ENCODE measurements at regions not wholly inside any gene's neighbourhood (a gene's known extent, or its start where the extent isn't known, plus 50 kb on each side); places are given as distances from the start of the nearest gene placed in this dataset.

DNA sequence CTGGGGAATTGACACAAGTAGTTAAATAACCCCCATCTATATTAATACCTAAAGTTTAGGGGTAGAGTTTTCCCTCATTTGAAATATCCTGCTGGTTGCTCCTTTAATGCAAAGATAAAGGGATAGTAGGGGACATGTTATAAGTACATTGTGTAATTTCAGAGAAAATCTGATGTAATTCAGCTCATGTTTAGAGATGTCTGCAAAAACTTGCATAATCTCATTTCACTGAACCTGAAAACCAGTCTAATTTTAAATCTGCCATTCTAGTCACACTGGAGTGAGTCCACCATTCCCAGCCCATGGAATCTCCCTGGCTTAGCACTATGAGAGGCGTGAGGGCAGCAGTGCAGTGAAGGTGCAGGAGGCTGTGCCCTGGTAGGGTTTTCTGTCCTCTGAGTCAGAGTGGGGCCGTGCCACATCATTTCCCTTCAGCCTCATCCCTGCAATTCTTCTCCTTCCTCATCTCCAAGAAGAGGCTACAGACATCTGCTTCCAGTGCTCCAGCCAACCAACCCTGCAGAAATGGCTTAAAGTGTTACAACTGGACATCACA, 246.3 kb upstream of the UMPS start:
- no peak overlapping the region for H2AFZ ChIP-seq (ENCODE audit: low read length)
- H3K9ac ChIP-seq (ENCODE audit: low read length): no peak overlapping the region
- no peak overlapping the region for H3K4me3 ChIP-seq (ENCODE audit: low read depth, low read length, poor library complexity, severe bottlenecking)
- H3K4me1 ChIP-seq (ENCODE audit: insufficient read depth, low read length, severe bottlenecking): no peaks in the 10 kb centered on the region
- H3F3A ChIP-seq (ENCODE audit: insufficient read depth, low read length): no peaks in the 10 kb centered on the region
- H3K4me2 ChIP-seq (ENCODE audit: low read length): no peak overlapping the region
- H3K9me2 ChIP-seq (ENCODE audit: low read depth, low read length): no peaks in the 10 kb centered on the region
- H3K27me3 ChIP-seq (ENCODE audit: insufficient read depth, low read length): no peaks in the 10 kb centered on the region
- no peaks in the 10 kb centered on the region for H3K36me3 ChIP-seq (ENCODE audit: insufficient read depth, low read length)
- no peaks in the 10 kb centered on the region for H4K20me1 ChIP-seq (ENCODE audit: insufficient read depth, low read length)
- H3K27ac ChIP-seq (ENCODE audit: low read depth, low read length, poor library complexity, severe bottlenecking): no peak overlapping the region
- H3K9me3 ChIP-seq (ENCODE audit: low read length): no peaks in the 10 kb centered on the region
- TF ChIP-seq, protein P1, sequence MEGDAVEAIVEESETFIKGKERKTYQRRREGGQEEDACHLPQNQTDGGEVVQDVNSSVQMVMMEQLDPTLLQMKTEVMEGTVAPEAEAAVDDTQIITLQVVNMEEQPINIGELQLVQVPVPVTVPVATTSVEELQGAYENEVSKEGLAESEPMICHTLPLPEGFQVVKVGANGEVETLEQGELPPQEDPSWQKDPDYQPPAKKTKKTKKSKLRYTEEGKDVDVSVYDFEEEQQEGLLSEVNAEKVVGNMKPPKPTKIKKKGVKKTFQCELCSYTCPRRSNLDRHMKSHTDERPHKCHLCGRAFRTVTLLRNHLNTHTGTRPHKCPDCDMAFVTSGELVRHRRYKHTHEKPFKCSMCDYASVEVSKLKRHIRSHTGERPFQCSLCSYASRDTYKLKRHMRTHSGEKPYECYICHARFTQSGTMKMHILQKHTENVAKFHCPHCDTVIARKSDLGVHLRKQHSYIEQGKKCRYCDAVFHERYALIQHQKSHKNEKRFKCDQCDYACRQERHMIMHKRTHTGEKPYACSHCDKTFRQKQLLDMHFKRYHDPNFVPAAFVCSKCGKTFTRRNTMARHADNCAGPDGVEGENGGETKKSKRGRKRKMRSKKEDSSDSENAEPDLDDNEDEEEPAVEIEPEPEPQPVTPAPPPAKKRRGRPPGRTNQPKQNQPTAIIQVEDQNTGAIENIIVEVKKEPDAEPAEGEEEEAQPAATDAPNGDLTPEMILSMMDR (IDR thresholded peaks at IDR 0.05; ENCODE audit: low read length): no peak
- TF ChIP-seq EZH2 (IDR thresholded peaks at IDR 0.05; ENCODE audit: borderline replicate concordance, low read length): no peak
- H3K79me2 ChIP-seq (ENCODE audit: insufficient read depth, low read length): no peaks in the 10 kb centered on the region

DNA sequence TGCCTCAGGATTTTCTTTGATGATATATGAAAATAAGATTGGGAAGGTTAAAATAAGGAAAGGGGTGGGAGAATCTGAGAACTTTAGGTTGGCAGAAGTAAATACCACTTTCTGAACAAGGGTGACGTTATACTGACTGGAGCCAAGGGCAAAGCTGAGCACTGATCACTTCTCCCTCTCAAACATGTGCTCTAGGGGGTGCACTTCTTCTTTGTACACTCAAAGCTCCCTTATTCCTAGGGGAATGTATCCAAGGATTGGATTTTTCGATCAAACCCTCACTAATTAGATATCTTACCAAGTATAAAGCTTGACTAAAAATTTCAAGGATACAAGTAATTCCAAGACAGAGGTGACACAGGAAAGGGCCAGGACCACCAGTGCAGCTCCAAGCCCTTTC, 243.9 kb upstream of the UMPS start:
- H4K20me1 ChIP-seq (ENCODE audit: insufficient read depth, low read length): no peaks in the 10 kb centered on the region
- no peaks in the 10 kb centered on the region for H3K79me2 ChIP-seq (ENCODE audit: insufficient read depth, low read length)
- TF ChIP-seq, protein P1 (IDR thresholded peaks at IDR 0.05; ENCODE audit: low read length): no peak
- TF ChIP-seq EZH2 (IDR thresholded peaks at IDR 0.05; ENCODE audit: borderline replicate concordance, low read length): no peak
- H3K4me2 ChIP-seq (ENCODE audit: low read length): no peak overlapping the region
- H3K9me3 ChIP-seq (ENCODE audit: low read length): no peaks in the 10 kb centered on the region
- no peak overlapping the region for H3K9ac ChIP-seq (ENCODE audit: low read length)
- H3F3A ChIP-seq (ENCODE audit: insufficient read depth, low read length): no peaks in the 10 kb centered on the region
- no peak overlapping the region for H3K4me3 ChIP-seq (ENCODE audit: low read depth, low read length, poor library complexity, severe bottlenecking)
- no peaks in the 10 kb centered on the region for H3K9me2 ChIP-seq (ENCODE audit: low read depth, low read length)
- H3K4me1 ChIP-seq (ENCODE audit: insufficient read depth, low read length, severe bottlenecking): no peaks in the 10 kb centered on the region
- no peaks in the 10 kb centered on the region for H3K27me3 ChIP-seq (ENCODE audit: insufficient read depth, low read length)
- no peak overlapping the region for H3K27ac ChIP-seq (ENCODE audit: low read depth, low read length, poor library complexity, severe bottlenecking)
- no peaks in the 10 kb centered on the region for H3K36me3 ChIP-seq (ENCODE audit: insufficient read depth, low read length)
- no peak overlapping the region for H2AFZ ChIP-seq (ENCODE audit: low read length)

GRCh38 chr3:124489506-124489905, 240.7 kb upstream of the UMPS start:
- Histone ChIP-seq H3K79me2 (ENCODE audit: insufficient read depth, low read length) (no peaks in the 10 kb centered on the region), H3K27me3 (ENCODE audit: insufficient read depth, low read length) (no peaks in the 10 kb centered on the region), H3K4me1 (ENCODE audit: insufficient read depth, low read length, severe bottlenecking) (no peaks in the 10 kb centered on the region), H3K4me3 (ENCODE audit: low read depth, low read length, poor library complexity, severe bottlenecking) (no peak overlapping the region), H3K27ac (ENCODE audit: low read depth, low read length, poor library complexity, severe bottlenecking) (no peak overlapping the region), H3K36me3 (ENCODE audit: insufficient read depth, low read length) (no peaks in the 10 kb centered on the region), H3K9ac (ENCODE audit: low read length) (no peak overlapping the region), H3K4me2 (ENCODE audit: low read length) (no peak overlapping the region), H3K9me3 (ENCODE audit: low read length) (no peaks in the 10 kb centered on the region), H3K9me2 (ENCODE audit: low read depth, low read length) (no peaks in the 10 kb centered on the region), H2AFZ (ENCODE audit: low read length) (no peak overlapping the region), H4K20me1 (ENCODE audit: insufficient read depth, low read length) (no peaks in the 10 kb centered on the region), H3F3A (ENCODE audit: insufficient read depth, low read length) (no peaks in the 10 kb centered on the region)
- no peak for TF ChIP-seq EZH2 (IDR thresholded peaks at IDR 0.05; ENCODE audit: borderline replicate concordance, low read length)
- TF ChIP-seq, protein P1 (IDR thresholded peaks at IDR 0.05; ENCODE audit: low read length): no peak
